ENCODE measurements at regions not wholly inside any gene's neighbourhood (a gene's known extent, or its start where the extent isn't known, plus 50 kb on each side); places are given as distances from the start of the nearest gene placed in this dataset.

DNA sequence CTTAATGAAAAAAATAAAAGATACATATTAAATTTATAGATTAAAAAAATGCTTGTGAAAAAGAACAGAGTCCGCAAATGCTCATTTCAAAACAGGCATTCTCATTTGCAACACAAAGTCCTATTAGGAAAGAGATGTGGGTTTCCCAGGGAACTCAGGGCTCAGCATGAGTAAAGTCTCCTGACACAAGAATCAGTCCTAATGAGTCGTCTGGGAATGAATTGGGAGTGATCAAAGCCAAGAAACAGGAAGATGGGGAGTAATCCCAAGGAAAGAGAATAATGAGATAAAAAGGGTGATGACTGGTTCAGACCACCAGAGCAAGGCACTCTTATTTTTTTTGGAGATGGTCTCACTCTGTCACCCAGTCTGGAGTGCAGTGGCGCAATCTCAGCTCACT lies 443.7 kb downstream of the NR2F2 start:
- in situ Hi-C loops (cut with MboI; ENCODE audit: low sequenced_read_pairs, unreplicated experiment): no loop called here
- DNase-seq (ENCODE audit: low spot score): no peak
- TF ChIP-seq, protein P1, sequence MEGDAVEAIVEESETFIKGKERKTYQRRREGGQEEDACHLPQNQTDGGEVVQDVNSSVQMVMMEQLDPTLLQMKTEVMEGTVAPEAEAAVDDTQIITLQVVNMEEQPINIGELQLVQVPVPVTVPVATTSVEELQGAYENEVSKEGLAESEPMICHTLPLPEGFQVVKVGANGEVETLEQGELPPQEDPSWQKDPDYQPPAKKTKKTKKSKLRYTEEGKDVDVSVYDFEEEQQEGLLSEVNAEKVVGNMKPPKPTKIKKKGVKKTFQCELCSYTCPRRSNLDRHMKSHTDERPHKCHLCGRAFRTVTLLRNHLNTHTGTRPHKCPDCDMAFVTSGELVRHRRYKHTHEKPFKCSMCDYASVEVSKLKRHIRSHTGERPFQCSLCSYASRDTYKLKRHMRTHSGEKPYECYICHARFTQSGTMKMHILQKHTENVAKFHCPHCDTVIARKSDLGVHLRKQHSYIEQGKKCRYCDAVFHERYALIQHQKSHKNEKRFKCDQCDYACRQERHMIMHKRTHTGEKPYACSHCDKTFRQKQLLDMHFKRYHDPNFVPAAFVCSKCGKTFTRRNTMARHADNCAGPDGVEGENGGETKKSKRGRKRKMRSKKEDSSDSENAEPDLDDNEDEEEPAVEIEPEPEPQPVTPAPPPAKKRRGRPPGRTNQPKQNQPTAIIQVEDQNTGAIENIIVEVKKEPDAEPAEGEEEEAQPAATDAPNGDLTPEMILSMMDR (IDR thresholded peaks at IDR 0.05; ENCODE audit: borderline replicate concordance, control extremely low read depth, extremely low read depth, insufficient read depth, missing control alignments): no peak

GRCh38 chr15:96783746-96784145 lies 453.2 kb downstream of the NR2F2 start:
- in situ Hi-C loops (cut with MboI; ENCODE audit: low sequenced_read_pairs, unreplicated experiment): no loop called here

GRCh38 chr15:96790004-96790403 lies 459.5 kb downstream of the NR2F2 start:
- in situ Hi-C loops (cut with MboI; ENCODE audit: low sequenced_read_pairs, unreplicated experiment): no loop called here

More at GRCh38 chr15:96783746-96784145, 453.2 kb downstream of the NR2F2 start:
- TF ChIP-seq, protein P1 (IDR thresholded peaks at IDR 0.05; ENCODE audit: borderline replicate concordance, control extremely low read depth, extremely low read depth, insufficient read depth, missing control alignments): no peak
- DNase-seq (ENCODE audit: low spot score): no peak

DNA sequence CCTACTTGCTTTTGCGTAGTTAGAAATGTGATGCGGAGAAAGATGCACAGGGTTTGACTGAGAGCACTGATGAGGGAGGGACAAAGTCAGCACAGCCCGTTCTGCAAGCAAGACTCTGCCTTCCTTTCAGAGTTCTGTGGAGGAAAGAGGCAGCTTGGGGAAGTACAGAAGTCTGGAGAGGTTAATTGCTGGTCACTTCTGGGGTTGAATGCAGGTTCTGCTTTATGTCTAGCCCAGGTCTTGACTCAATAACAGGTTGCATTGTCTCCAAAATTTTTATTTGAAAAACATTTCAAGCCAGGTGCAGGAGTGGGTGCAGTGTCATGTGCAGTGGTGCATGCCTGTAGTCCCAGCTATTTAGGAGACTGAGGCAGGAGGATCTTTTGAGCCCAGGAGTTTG lies 461.7 kb downstream of the NR2F2 start:
- in situ Hi-C loops (cut with MboI; ENCODE audit: low sequenced_read_pairs, unreplicated experiment): no loop called here
- no peak for DNase-seq (ENCODE audit: low spot score)
- TF ChIP-seq, protein P1 (IDR thresholded peaks at IDR 0.05; ENCODE audit: borderline replicate concordance, control extremely low read depth, extremely low read depth, insufficient read depth, missing control alignments): no peak

More at GRCh38 chr15:96790004-96790403, 459.5 kb downstream of the NR2F2 start:
- TF ChIP-seq, protein P1 (IDR thresholded peaks at IDR 0.05; ENCODE audit: borderline replicate concordance, control extremely low read depth, extremely low read depth, insufficient read depth, missing control alignments): no peak
- DNase-seq (ENCODE audit: low spot score): no peak

DNA sequence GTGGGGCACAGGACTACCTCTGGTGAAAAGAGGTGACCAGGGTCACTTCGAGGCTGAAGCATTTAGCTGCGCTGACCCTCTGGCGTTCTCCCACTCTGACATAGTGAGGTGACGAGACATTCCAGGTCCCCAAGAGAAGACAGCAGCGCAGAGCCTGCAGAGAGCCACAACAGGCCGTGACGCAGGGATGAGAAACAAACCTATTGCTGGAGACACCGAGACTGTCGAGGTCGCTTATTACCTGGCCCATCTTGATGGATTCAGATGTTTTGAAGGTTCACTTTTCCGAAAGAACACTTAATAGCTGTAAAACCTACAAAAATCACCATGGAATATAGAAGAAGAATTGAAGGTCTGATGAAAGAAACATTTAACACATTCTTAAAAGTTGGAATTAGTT lies 466.3 kb downstream of the NR2F2 start:
- in situ Hi-C loops (cut with MboI; ENCODE audit: low sequenced_read_pairs, unreplicated experiment): no loop called here
- DNase-seq (ENCODE audit: low spot score): no peak
- TF ChIP-seq, protein P1 (IDR thresholded peaks at IDR 0.05; ENCODE audit: borderline replicate concordance, control extremely low read depth, extremely low read depth, insufficient read depth, missing control alignments): no peak

DNA sequence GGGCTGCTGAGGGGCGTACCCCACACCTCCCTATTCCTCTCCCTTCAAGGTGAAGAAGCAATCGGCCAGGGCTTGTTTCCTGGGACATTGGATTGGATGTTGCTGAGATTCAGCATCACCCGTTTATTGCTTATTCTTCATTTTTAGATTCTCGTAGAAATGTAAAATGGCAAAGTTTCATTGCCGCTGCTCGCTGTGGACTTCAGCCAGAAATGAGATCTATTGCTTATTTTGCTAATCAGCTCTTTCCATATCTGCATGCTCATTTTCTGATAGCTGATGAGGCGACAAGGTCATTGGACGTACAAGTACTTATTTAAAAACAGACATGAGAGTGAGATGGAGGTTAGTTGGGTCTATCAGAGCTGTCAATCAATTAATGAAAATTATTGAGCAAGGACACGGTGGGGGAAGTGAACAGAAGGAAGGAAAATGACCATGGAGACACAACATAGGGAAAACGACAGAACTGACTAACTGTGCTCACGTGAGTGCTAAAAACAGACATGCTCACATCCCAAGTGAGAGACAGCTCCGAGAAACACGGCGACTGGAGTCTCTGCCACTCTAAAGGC lies 471.2 kb downstream of the NR2F2 start:
- TF ChIP-seq, protein P1 (IDR thresholded peaks at IDR 0.05; ENCODE audit: borderline replicate concordance, control extremely low read depth, extremely low read depth, insufficient read depth, missing control alignments): no peak
- in situ Hi-C loops (cut with MboI; ENCODE audit: low sequenced_read_pairs, unreplicated experiment): no loop called here
- DNase-seq (ENCODE audit: low spot score): no peak

Measured in GM13976 (cell line).